HCT116 (cell line): ENCODE measurements at regions not wholly inside any gene's neighbourhood (a gene's known extent, or its start where the extent isn't known, plus 50 kb on each side); places are given as distances from the start of the nearest gene placed in this dataset.

Experiments used
- ATAC-seq: fragments of 200-7000 bp; cut with Tn5 transposase; 2 replicates; pipeline ENCODE4 v1.9.1; 2020; ENCODE audit warnings: mild to moderate bottlenecking, moderate library complexity
- BruUV-seq: library from RNA; stranded (reverse); fragments of 400-500 nt; replicated peaks from 2 replicates; lab custom pipeline; 2021; lab: Mats Ljungman, UMichigan
- CTCF ChIA-PET: fragments of 300-600 bp; sonication (Branson Sonifier 250); formaldehyde crosslinking; loops from one replicate; lab custom pipeline; 2021; ENCODE audit warnings: antibody characterized with exemption; lab: Charles Lee
- POLR2A ChIA-PET: fragments of 300-600, 350-600 bp; sonication (Branson Sonifier 250); formaldehyde crosslinking; loops from one replicate; lab custom pipeline; 2021; ENCODE audit warnings: antibody characterized with exemption; lab: Charles Lee
- RAD21 ChIA-PET, 2 experiments: fragments of 300-600 bp; sonication (Branson Sonifier 250); formaldehyde crosslinking; loops; one replicate each; lab custom pipeline; 2023; ENCODE audit warnings: low total read pairs in 2 of 2; ENCODE audit not compliant: uncharacterized antibody in 2 of 2, unreplicated experiment in 2 of 2, low non-redundant PET in 1 of 2; lab: Charles Lee
- DNase-seq: peaks from one replicate; pipeline ENCODE4 v3.0.0-alpha.2; 2010; ENCODE audit warnings: low read depth, low spot score
- H2AFZ ChIP-seq: fragments of 200-600 bp; shearing (Covaris generic), sonication (generic); 2 replicates; pipeline ENCODE4 v1.6.1; 2017; ENCODE audit warnings: low read depth, mixed run types, mixed read lengths, antibody characterized with exemption, low read length; ENCODE audit not compliant: poor library complexity, severe bottlenecking
- H3K27ac ChIP-seq: 2 replicates; pipeline ENCODE4 v1.5.1; 2012; ENCODE audit warnings: low read depth, low read length
- H3K27me3 ChIP-seq: fragments of 200-600 bp; sonication (generic); 2 replicates; pipeline ENCODE4 v1.6.1; 2016; ENCODE audit warnings: mixed run types, low read length, mixed read lengths; ENCODE audit not compliant: insufficient read depth
- H3K36me3 ChIP-seq, 2 experiments: fragments of 200-500 bp in 1 of 2; fragments of 200-600 bp in 1 of 2; sonication (Bioruptor generic) in 1 of 2; sonication (generic) in 1 of 2; 2 replicates each; pipeline versions ENCODE4 v1.5.1 to v1.6.1; 2014 to 2016; ENCODE audit warnings: low read length in 2 of 2, inconsistent platforms in 1 of 2, mixed read lengths in 1 of 2, mixed run types in 1 of 2; ENCODE audit not compliant: insufficient read depth in 2 of 2, control insufficient read depth in 1 of 2
- H3K4me1 ChIP-seq, 2 experiments: fragments of 200-600 bp in 1 of 2; sonication (generic) in 1 of 2; 2 replicates each; pipeline versions ENCODE4 v1.5.1 to v1.6.1; 2012 to 2017; ENCODE audit warnings: low read length in 2 of 2, inconsistent platforms in 1 of 2, mild to moderate bottlenecking in 1 of 2, mixed read lengths in 1 of 2, mixed run types in 1 of 2, moderate library complexity in 1 of 2; ENCODE audit not compliant: insufficient read depth in 2 of 2, control insufficient read depth in 1 of 2
- H3K4me2 ChIP-seq: fragments of 200-600 bp; sonication (generic); 2 replicates; pipeline ENCODE4 v1.6.1; 2017; ENCODE audit warnings: mixed run types, low read length, mixed read lengths
- H3K4me3 ChIP-seq, 2 experiments: fragments of 200-600 bp in 1 of 2; sonication (generic) in 1 of 2; replicated peaks in 1 of 2; 2 replicates each; pipeline ENCODE4 v1.5.1; 2011 to 2016; ENCODE audit warnings: low read length in 2 of 2, control low read depth in 1 of 2, low read depth in 1 of 2, mild to moderate bottlenecking in 1 of 2, mixed read lengths in 1 of 2, mixed run types in 1 of 2
- H3K79me2 ChIP-seq: fragments of 200-600 bp; sonication (generic); 2 replicates; pipeline ENCODE4 v1.6.1; 2017; ENCODE audit warnings: mild to moderate bottlenecking, mixed run types, low read length, moderate library complexity, mixed read lengths; ENCODE audit not compliant: insufficient read depth
- H3K9ac ChIP-seq: fragments of 200-600 bp; sonication (generic); 2 replicates; pipeline ENCODE4 v1.6.1; 2016; ENCODE audit warnings: low read length, mixed read lengths
- H3K9me2 ChIP-seq: fragments of 200-600 bp; sonication (generic), shearing (Covaris generic); 2 replicates; pipeline ENCODE4 v1.6.1; 2017; ENCODE audit warnings: mixed run types, mild to moderate bottlenecking, moderate library complexity; ENCODE audit not compliant: insufficient read depth
- H3K9me3 ChIP-seq, 2 experiments: fragments of 200-500 bp in 1 of 2; fragments of 200-600 bp in 1 of 2; sonication (Bioruptor generic) in 1 of 2; sonication (generic) in 1 of 2; 2 replicates each; pipeline ENCODE4 v1.6.1; 2014 to 2017; ENCODE audit warnings: low read length in 2 of 2, mixed read lengths in 2 of 2, inconsistent platforms in 1 of 2, low read depth in 1 of 2, mild to moderate bottlenecking in 1 of 2, mixed run types in 1 of 2, moderate library complexity in 1 of 2; ENCODE audit not compliant: control insufficient read depth in 1 of 2, insufficient read depth in 1 of 2
- H4K20me1 ChIP-seq: fragments of 200-600 bp; sonication (generic), shearing (Covaris generic); 2 replicates; pipeline ENCODE4 v1.6.1; 2017; ENCODE audit warnings: mixed run types, mild to moderate bottlenecking, moderate library complexity; ENCODE audit not compliant: insufficient read depth
- CEBPB ChIP-seq: IDR thresholded peaks from 2 replicates; pipeline ENCODE4 v1.6.1; 2012; ENCODE audit warnings: low read depth
- EZH2 ChIP-seq: fragments of 200-600 bp; sonication (generic); IDR thresholded peaks from 2 replicates; pipeline ENCODE4 v1.6.1; 2017; ENCODE audit warnings: antibody characterized with exemption, mixed run types
- POLR2AphosphoS5 ChIP-seq: IDR thresholded peaks from 2 replicates; pipeline ENCODE4 v1.6.1; 2011; ENCODE audit warnings: mild to moderate bottlenecking, low read depth, low read length, moderate library complexity
- REST ChIP-seq: IDR thresholded peaks from 2 replicates; pipeline ENCODE4 v1.6.1; 2012; ENCODE audit warnings: low read depth
- ZFX ChIP-seq: fragments of 450-650 bp; IDR thresholded peaks from 2 replicates; pipeline ENCODE4 v1.6.1; 2017
- intact Hi-C: fragments of 100-400 bp; cut with micrococcal nuclease; formaldehyde crosslinking; loops from 2 replicates; pipeline ENCODE4 v1.10.0; 2022
- TF ChIP-seq, protein P1 (sequence below), 3 experiments: fragments of 200-600 bp in 1 of 3; sonication (generic) in 1 of 3; IDR thresholded peaks in 2 of 3; conservative IDR thresholded peaks in 1 of 3; 2 replicates each; pipeline ENCODE4 v1.5.1; 2012 to 2017; ENCODE audit warnings: low read depth in 2 of 3, low read length in 2 of 3, antibody characterized with exemption in 1 of 3, borderline replicate concordance in 1 of 3, control low read depth in 1 of 3, mild to moderate bottlenecking in 1 of 3, mixed read lengths in 1 of 3, mixed run types in 1 of 3, moderate library complexity in 1 of 3; ENCODE audit not compliant: insufficient read depth in 1 of 3

DNA sequence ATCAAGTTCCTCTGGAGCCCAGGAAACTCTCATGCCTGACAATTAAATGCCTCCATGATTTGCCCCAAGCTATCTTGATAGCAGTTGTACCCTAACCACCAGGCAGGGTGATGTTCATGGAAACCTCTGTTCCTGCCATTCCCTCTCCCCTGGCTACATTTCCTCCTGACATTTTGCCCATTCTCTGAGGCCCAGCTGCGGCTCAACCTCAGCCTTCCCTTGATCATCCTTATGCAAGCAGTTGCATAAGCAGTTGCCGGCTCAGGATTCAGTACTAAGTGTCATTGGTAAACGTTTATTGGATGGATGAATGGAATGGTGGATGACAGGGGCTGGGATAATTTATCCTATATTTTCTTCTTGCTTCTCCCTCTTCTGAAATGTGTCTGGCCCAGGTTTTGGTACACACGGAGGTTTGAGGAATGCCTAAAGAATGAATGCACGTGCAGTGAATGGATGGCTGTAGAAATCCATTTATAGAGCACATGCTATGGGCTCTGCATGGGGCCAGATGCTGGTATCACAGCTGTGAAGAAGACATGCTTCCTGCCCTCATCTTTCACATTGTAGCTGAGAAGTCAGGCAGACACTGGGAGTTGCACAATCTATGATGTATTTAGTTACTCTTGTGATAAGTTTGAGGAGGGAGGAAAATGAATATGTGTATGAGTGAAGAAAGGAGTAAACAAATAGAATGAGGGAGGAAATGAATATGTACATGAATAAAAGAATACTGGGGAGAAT is 261.8 kb downstream of the FOXD2 start:
- H3K27ac ChIP-seq, result no peak overlapping the region
- H3K4me1 ChIP-seq, result peaks cover 0 to 17% of the 10 kb centered on the region in 2 experiments; a peak in 2 of 4 replicates
- TF ChIP-seq ZFX (no peak), EZH2 (no peak), POLR2AphosphoS5 (no peak), CEBPB (no peak), REST (no peak)
- TF ChIP-seq, protein P1, sequence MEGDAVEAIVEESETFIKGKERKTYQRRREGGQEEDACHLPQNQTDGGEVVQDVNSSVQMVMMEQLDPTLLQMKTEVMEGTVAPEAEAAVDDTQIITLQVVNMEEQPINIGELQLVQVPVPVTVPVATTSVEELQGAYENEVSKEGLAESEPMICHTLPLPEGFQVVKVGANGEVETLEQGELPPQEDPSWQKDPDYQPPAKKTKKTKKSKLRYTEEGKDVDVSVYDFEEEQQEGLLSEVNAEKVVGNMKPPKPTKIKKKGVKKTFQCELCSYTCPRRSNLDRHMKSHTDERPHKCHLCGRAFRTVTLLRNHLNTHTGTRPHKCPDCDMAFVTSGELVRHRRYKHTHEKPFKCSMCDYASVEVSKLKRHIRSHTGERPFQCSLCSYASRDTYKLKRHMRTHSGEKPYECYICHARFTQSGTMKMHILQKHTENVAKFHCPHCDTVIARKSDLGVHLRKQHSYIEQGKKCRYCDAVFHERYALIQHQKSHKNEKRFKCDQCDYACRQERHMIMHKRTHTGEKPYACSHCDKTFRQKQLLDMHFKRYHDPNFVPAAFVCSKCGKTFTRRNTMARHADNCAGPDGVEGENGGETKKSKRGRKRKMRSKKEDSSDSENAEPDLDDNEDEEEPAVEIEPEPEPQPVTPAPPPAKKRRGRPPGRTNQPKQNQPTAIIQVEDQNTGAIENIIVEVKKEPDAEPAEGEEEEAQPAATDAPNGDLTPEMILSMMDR (IDR thresholded peaks at IDR 0.05 in 2 of 3, conservative IDR thresholded peaks at IDR 0.05 in 1 of 3; ENCODE audit: borderline replicate concordance in 1 of 3, insufficient read depth in 1 of 3, low read depth in 2 of 3, low read length in 2 of 3), result no peak
- no peak for DNase-seq
- intact Hi-C loops, result no loop called here
- no peak overlapping the region for H2AFZ ChIP-seq
- H3K4me3 ChIP-seq, result no peak overlapping the region
- H3K4me2 ChIP-seq, result no peak overlapping the region
- H3K27me3 ChIP-seq, result no peaks in the 10 kb centered on the region
- H3K79me2 ChIP-seq, result no peaks in the 10 kb centered on the region
- H3K36me3 ChIP-seq, result no peaks in the 10 kb centered on the region
- CTCF ChIA-PET, result interaction anchor here (0.9 kb wide), 1 partner anchor 11 kb away, joined by 3 read pairs; no protein-coding TSS in a partner anchor
- H3K9ac ChIP-seq, result no peak overlapping the region
- no peak for ATAC-seq
- RAD21 ChIA-PET, result no interaction called here
- BruUV-seq, result no TSS peak
- H3K9me3 ChIP-seq, result no peaks in the 10 kb centered on the region
- POLR2A ChIA-PET, result no interaction called here
- H4K20me1 ChIP-seq, result no peaks in the 10 kb centered on the region
- no peaks in the 10 kb centered on the region for H3K9me2 ChIP-seq
